ENCODE measurements at regions not wholly inside any gene's neighbourhood (a gene's known extent, or its start where the extent isn't known, plus 50 kb on each side); places are given as distances from the start of the nearest gene placed in this dataset.
"Not testable (repeated sequence)": the region's sequence is repeated elsewhere in the genome, so short reads cannot be mapped to it uniquely, and the experiment has no call there.

DNA sequence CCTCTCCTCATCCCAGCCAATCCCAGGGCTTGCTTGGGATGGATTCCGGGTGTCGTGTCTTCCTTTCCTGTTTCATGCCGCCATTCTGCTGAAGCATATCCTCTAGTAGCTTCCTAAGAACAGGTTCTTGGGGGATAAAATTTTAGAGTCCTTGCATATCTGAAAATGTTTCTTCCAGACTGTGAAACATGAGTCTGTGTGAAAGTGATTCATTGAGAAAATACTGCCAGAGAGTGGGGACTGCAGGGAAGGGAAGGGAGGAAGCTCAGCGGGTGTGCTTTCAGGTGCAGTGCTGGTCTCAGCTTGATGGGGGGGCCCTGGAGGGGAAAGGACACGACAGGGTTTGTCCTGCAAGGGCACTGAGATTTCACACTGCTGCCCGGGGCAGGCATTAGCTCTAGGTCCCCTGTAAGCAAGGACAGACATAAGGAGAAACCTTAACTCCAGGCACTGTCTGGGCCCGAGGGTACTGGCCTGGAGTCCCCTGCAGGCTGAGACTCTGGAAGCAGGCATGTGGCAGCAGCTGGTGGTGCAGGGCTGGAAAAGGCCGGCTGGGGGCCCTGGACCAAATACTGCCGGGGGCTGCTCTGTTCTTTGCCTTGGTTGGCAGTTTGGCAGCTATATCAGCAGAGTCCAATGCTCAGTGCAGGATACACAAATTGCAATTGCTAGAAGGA lies 97.6 kb upstream of the HS6ST1 start:
- no peak for DNase-seq

DNA sequence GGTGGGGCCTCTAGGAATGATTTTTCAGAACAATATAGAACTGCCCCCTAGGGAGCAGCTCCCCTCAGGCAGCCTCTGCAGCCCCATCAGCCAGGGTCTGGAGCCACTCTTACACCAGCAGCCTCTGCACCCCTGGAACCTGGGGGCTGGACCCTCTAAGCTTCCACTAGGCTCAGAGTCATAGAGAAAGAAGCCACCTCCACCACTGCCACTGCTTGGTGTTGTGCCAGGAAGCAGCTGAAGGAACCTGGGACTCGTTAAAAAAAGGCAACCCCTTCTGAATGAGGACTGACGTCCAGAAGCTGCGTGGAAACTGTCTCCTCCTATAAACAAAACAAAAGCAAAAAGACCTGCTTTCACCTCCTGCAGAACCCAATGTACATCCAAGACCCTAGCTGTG lies 98.1 kb upstream of the HS6ST1 start:
- no peak for DNase-seq

- not testable (repeated sequence) for DNase-seq
These were observed 98.6 kb upstream of the HS6ST1 start for GRCh38 chr2:128417264-128417663.

DNA sequence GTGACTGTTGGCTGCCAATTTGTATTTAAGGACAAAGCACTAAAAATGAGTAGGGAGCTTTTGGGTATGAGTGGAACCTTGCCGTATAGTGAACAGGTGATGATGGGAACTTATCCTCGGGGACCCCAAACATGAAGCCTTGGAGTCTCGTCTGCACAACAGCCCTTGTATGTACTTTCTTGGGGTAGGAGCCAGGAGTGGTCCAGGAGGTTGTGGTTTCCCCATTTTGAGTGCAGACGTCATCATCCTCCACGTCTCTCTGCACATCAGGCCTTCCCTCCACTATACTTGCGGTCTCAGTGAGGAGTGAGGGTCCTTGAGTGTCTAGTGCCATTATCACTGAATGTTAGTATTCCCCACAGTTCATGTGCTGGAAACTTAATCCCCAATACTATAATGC lies 101.5 kb upstream of the HS6ST1 start:
- no peak for DNase-seq

DNA sequence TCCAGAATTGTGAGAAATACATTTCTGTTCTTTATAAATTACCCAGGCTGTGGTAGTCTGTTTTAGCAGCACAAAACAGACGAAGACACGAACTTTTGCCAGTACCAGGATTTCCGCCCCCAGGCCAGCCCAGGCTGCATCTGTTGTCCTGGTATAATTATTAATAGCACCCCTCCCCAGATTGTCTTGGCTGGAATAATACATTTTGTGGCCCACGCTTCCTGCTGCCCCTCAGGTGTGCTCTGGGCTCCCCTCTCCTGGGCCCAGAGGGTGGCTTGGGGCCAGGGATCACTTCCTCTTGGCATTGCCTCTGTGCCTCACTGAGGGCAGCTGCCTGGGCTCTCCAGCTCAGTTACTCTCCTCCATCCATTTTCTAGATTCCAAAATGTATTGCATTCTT lies 102.1 kb upstream of the HS6ST1 start:
- no peak for DNase-seq

GRCh38 chr2:128421286-128421685 lies 102.6 kb upstream of the HS6ST1 start:
- no peak for DNase-seq

- DNase-seq = no peak
These were observed 103.2 kb upstream of the HS6ST1 start for GRCh38 chr2:128421861-128422311.

DNA sequence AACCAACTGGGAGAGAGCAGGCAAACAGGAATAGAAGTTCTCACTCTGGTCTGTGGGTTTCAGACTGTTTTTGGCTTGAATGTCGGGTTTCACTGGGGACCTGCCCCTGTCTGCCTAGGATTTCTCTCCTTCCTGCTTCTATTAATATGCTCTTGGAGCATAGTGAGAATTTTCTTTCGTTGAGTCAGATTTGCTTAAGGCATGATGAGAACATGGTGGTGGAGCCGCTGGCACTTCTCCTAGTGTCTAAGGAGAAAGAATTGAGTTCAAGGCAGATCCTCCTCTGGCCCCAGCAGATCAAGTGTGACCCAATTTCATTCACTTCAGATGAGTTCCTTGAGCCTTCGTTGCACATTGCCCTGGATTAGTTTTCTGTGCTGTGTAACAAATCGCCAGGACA lies 103.9 kb upstream of the HS6ST1 start:
- no peak for DNase-seq

GRCh38 chr2:128423788-128424165 lies 105.1 kb upstream of the HS6ST1 start:
- DNase-seq = peak; percentile 3

- peak; percentile 8 for DNase-seq
These were observed 105.9 kb upstream of the HS6ST1 start for GRCh38 chr2:128424406-128425171.

DNA sequence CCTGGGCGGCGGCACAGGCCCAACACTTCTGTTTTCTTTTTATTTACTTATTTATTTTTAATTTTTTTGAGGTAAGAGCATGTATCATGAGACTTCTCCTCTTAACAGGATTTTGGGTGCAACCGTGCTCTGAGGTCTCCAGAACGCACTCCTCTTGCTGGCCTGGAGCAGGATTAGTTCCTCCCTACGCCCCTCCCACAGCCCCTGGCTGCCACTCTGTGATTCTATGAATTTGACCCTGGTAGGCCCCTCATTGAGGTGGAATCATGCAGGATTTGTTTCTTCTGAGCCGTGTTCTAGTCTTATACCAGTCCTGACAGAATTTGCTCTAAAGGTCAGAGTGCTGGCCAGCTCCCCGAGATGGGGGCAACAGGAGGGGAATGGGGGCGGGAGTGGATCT lies 106.5 kb upstream of the HS6ST1 start:
- DNase-seq = no peak

- DNase-seq = no peak
These were observed 107.3 kb upstream of the HS6ST1 start for GRCh38 chr2:128425731-128426620.

DNA sequence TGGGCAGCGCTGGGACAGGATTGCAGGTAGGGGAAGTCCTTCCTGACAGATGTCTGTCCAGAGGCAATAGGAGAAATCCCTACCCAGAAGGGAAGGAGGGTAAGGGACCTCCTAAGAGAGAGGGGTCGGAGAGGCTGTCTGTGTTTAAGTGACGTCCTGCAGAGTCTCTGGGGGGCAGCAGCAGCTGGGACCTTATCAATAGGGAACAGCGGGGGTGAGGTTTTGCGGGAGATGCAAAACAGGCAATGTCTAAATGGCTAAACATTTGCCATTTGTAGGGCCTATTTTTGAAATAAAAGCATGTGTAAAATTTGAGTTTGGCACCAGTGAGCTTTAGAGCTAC lies 108.7 kb upstream of the HS6ST1 start:
- DNase-seq = no peak

- no peak for DNase-seq
These were observed 109.7 kb upstream of the HS6ST1 start for GRCh38 chr2:128428415-128428814.

DNA sequence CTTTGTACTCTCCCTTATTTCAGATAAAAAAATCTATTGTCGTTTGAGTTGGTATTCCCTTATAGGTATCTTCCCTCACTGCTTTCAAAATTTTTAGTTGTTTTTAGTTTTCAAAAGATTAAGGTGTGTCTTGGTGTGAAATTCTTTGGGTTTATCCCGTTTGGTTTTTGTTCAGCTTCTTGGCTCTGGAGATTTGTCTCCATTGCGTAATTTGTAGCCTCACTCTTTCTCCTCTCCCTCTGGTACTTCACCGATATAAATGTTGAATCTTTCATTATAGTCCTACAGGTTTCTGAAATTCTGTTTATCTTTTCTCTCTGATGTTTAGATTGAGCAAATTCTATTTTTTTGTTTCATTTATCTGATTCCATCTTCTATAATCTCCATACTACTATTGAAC lies 113.8 kb upstream of the HS6ST1 start:
- no peak for DNase-seq

DNA sequence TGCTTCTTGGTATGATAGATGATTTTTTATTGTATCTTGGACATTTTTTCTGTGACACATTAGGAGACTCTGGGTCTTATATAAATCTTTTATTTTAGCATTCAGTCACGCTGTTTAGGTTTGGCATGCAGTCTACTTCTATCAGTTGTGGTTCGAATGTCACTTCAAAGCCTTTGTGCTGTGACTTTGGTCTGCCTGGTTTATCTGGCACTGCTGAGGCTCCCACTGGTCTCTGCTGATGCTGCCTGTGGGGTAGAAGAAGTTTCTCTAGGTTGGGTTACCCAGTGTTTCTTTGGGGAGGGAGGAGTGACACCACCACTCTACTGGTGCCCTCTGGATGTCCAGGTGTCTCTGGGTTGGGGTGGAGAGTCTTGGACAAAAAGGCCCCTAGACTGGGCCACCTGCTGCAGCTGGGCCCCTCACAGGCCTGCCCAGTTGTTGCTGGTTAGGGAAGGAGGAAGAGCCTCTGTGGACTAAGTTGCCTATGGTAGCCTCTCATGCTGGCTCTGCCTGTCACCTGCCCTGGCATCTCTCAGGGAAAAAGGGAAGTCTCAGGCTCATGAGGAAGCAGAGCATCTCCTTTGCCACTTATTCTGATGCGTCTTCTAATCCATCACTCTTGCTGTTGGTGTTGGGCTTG lies 115.4 kb upstream of the HS6ST1 start:
- no peak for DNase-seq

DNA sequence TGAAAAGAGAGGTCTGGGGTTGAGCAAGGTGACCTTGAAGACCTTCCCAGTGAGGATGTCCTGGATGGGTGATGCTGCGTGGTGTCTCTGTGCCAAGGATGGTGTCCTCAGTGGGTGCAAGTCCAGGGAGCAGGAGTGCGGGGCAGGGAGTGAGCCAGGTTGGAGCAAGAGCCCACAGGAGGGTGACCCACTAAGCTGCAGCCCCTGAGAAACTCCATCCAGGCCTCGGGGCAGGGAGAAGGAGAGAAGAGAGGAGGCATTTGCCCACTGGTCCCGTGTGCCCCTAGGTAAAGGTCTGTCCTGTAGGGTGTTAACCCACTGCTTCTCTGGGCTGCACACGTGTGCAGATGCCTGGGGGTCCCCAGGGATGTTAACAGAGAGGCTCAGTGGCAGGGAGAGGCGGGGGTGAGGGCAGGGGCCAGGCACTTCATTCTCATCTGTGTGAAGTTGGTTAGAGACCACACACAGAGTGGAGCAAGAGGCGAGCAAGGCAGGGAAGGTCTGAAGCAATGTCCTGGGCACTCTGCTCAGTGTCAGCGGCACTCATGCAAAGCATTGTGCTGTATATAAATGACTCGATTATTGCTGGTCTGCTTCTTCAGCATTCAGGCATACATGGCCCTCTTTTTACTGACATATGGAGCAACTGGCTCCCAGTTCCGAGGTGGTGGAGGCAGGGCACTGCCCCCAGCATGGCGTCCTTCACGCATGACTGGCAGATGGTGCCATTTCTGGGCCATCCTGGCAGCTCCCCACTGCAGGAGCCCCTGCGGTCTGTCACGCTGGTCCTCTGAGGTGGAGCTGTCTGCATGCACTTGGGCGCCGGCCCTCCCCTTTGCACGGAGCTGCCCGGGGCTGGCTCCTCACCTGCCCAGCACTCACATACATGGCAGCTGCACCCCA lies 117.2 kb upstream of the HS6ST1 start:
- no peak for DNase-seq

GRCh38 chr2:128436479-128437203 lies 118.0 kb upstream of the HS6ST1 start:
- DNase-seq = no peak

GRCh38 chr2:128437204-128437565 lies 118.5 kb upstream of the HS6ST1 start:
- no peak for DNase-seq

GRCh38 chr2:128438091-128438490 lies 119.4 kb upstream of the HS6ST1 start:
- DNase-seq = no peak

- DNase-seq = no peak
These were observed 119.9 kb upstream of the HS6ST1 start for GRCh38 chr2:128438586-128438985.

Data from activated CD4-positive, CD25-positive, alpha-beta regulatory T cell treated with anti-CD3 and anti-CD28 coated beads, Interleukin-2, amount 50 U/mL, for 72 hours (primary cell).